ENCODE measurements at regions not wholly inside any gene's neighbourhood (a gene's known extent, or its start where the extent isn't known, plus 50 kb on each side); places are given as distances from the start of the nearest gene placed in this dataset.
"Not testable (repeated sequence)": the region's sequence is repeated elsewhere in the genome, so short reads cannot be mapped to it uniquely, and the experiment has no call there.

GRCh38 chrX:99137488-99137887 lies 1272.6 kb downstream of the PCDH19 start:
- ATAC-seq (no peak), DNase-seq (ENCODE audit: low spot score) (no peak)

GRCh38 chrX:99117011-99117410 lies 1293.1 kb downstream of the PCDH19 start:
- no peak for ATAC-seq
- no peak for DNase-seq (ENCODE audit: low spot score)

- no peak for ATAC-seq
- no peak for DNase-seq (ENCODE audit: low spot score)
Observed at GRCh38 chrX:99095965-99096635, 1314.0 kb downstream of the PCDH19 start.

- ATAC-seq (no peak), DNase-seq (ENCODE audit: low spot score) (no peak)
Observed at GRCh38 chrX:99091459-99091858, 1318.6 kb downstream of the PCDH19 start.

- no peak for ATAC-seq
- DNase-seq (ENCODE audit: low spot score) = no peak
Observed at GRCh38 chrX:99078301-99078700, 1331.8 kb downstream of the PCDH19 start.

GRCh38 chrX:99077099-99077498 lies 1333.0 kb downstream of the PCDH19 start:
- ATAC-seq = no peak
- DNase-seq (ENCODE audit: low spot score) = no peak

GRCh38 chrX:99073551-99073950 lies 1336.5 kb downstream of the PCDH19 start:
- no peak for ATAC-seq
- no peak for DNase-seq (ENCODE audit: low spot score)

- ATAC-seq (no peak), DNase-seq (ENCODE audit: low spot score) (no peak)
Observed at GRCh38 chrX:99051639-99052038, 1358.4 kb downstream of the PCDH19 start.

- ATAC-seq (peak; percentile 92), DNase-seq (ENCODE audit: low spot score) (no peak)
Observed at GRCh38 chrX:99033226-99033901, 1376.7 kb downstream of the PCDH19 start.

GRCh38 chrX:99010957-99011356 lies 1399.1 kb downstream of the PCDH19 start:
- no peak for DNase-seq (ENCODE audit: low spot score)
- ATAC-seq = no peak

GRCh38 chrX:99001286-99001685 lies 1408.8 kb downstream of the PCDH19 start:
- no peak for ATAC-seq
- DNase-seq (ENCODE audit: low spot score) = no peak

GRCh38 chrX:98962996-98963395 lies 1447.1 kb downstream of the PCDH19 start:
- DNase-seq (ENCODE audit: low spot score) = no peak
- ATAC-seq = no peak

- DNase-seq (ENCODE audit: low spot score) (no peak), ATAC-seq (no peak)
Observed at GRCh38 chrX:98956014-98956413, 1454.1 kb downstream of the PCDH19 start.

GRCh38 chrX:98939456-98939855 lies 1470.6 kb downstream of the PCDH19 start:
- no peak for ATAC-seq
- no peak for DNase-seq (ENCODE audit: low spot score)

- no peak for ATAC-seq
- DNase-seq (ENCODE audit: low spot score) = no peak
Observed at GRCh38 chrX:98931216-98931615, 1478.9 kb downstream of the PCDH19 start.

GRCh38 chrX:98924511-98924910 lies 1485.6 kb downstream of the PCDH19 start:
- ATAC-seq (no peak), DNase-seq (ENCODE audit: low spot score) (no peak)

- no peak for ATAC-seq
- DNase-seq (ENCODE audit: low spot score) = no peak
Observed at GRCh38 chrX:98897191-98897590, 1512.9 kb downstream of the PCDH19 start.

- peak; percentile 68 for ATAC-seq
- not testable (repeated sequence) for DNase-seq (ENCODE audit: low spot score)
Observed at GRCh38 chrX:98850639-98851038, 1559.4 kb downstream of the PCDH19 start.
